Lower lobe of right lung (tissue), 2 donors: ENCODE measurements at regions not wholly inside any gene's neighbourhood (a gene's known extent, or its start where the extent isn't known, plus 50 kb on each side); places are given as distances from the start of the nearest gene placed in this dataset.

Source experiments
- ATAC-seq, 2 donors: fragments of 200-7000 bp; cut with Tn5 transposase; one replicate each; pipeline ENCODE4 v1.9.1; 2020 to 2022; ENCODE audit warnings: mild to moderate bottlenecking in 2 of 2, moderate library complexity in 2 of 2
- DNase-seq: peaks from one replicate; pipeline ENCODE4 v3.0.0-alpha.2; 2020
- H3K27ac ChIP-seq: fragments of 200-600 bp; one replicate; pipeline ENCODE4 v1.8.0; 2022
- H3K27me3 ChIP-seq: fragments of 200-600 bp; one replicate; pipeline ENCODE4 v1.8.0; 2022; ENCODE audit warnings: low read depth
- H3K36me3 ChIP-seq: fragments of 200-600 bp; one replicate; pipeline ENCODE4 v1.8.0; 2022; ENCODE audit warnings: mild to moderate bottlenecking
- H3K4me1 ChIP-seq: fragments of 200-600 bp; one replicate; pipeline ENCODE4 v1.8.0; 2022
- H3K4me3 ChIP-seq: fragments of 200-600 bp; one replicate; pipeline ENCODE4 v1.8.0; 2022; ENCODE audit warnings: mild to moderate bottlenecking
- H3K9me3 ChIP-seq: fragments of 200-600 bp; one replicate; pipeline ENCODE4 v1.8.0; 2022
- CTCF ChIP-seq: fragments of 200-600 bp; IDR thresholded peaks from one replicate; pipeline ENCODE4 v1.8.0; 2022; ENCODE audit warnings: antibody characterized with exemption, mild to moderate bottlenecking
- intact Hi-C: fragments of 100-400 bp; cut with DNase I; formaldehyde crosslinking; loops from one replicate; pipeline ENCODE4 v1.11.0; 2022
- donor health status: DM: no; HTN: yes; CAD: no; lungs with severe emphysema.

- Histone ChIP-seq H3K27ac (no peak overlapping the region), H3K4me3 (no peak overlapping the region), H3K4me1 (no peaks in the 10 kb centered on the region), H3K9me3 (no peaks in the 10 kb centered on the region), H3K27me3 (no peaks in the 10 kb centered on the region), H3K36me3 (no peaks in the 10 kb centered on the region)
- TF ChIP-seq CTCF: no peak
- intact Hi-C loops: no loop called here
- DNase-seq: no peak
- ATAC-seq: no peak
Observed at GRCh38 chr5:165858118-165858517, 2352.7 kb downstream of the MAT2B start.

- ATAC-seq (no peak), DNase-seq (no peak)
- H3K9me3 ChIP-seq: no peaks in the 10 kb centered on the region
- no peak for TF ChIP-seq CTCF
- H3K27ac ChIP-seq: no peak overlapping the region
- no peaks in the 10 kb centered on the region for H3K27me3 ChIP-seq
- no peaks in the 10 kb centered on the region for H3K36me3 ChIP-seq
- intact Hi-C loops: no loop called here
- no peak overlapping the region for H3K4me3 ChIP-seq
- H3K4me1 ChIP-seq: no peaks in the 10 kb centered on the region
Observed at GRCh38 chr5:165859251-165859650, 2353.8 kb downstream of the MAT2B start.

- Histone ChIP-seq H3K4me1 (no peaks in the 10 kb centered on the region), H3K36me3 (no peaks in the 10 kb centered on the region), H3K27me3 (no peaks in the 10 kb centered on the region), H3K4me3 (no peak overlapping the region), H3K27ac (no peak overlapping the region), H3K9me3 (no peaks in the 10 kb centered on the region)
- no peak for DNase-seq
- intact Hi-C loops: no loop called here
- ATAC-seq: no peak
- no peak for TF ChIP-seq CTCF
Observed at GRCh38 chr5:165863239-165863638, 2357.8 kb downstream of the MAT2B start.

- TF ChIP-seq CTCF: no peak
- ATAC-seq (no peak), DNase-seq (no peak)
- Histone ChIP-seq H3K9me3 (no peaks in the 10 kb centered on the region), H3K27ac (no peak overlapping the region), H3K36me3 (no peaks in the 10 kb centered on the region), H3K27me3 (no peaks in the 10 kb centered on the region), H3K4me3 (no peak overlapping the region), H3K4me1 (no peaks in the 10 kb centered on the region)
- intact Hi-C loops: no loop called here
Observed at GRCh38 chr5:165871291-165871690, 2365.9 kb downstream of the MAT2B start.

GRCh38 chr5:165874851-165875250 lies 2369.4 kb downstream of the MAT2B start:
- TF ChIP-seq CTCF: no peak
- H3K36me3 ChIP-seq: no peaks in the 10 kb centered on the region
- no peaks in the 10 kb centered on the region for H3K27me3 ChIP-seq
- intact Hi-C loops: no loop called here
- DNase-seq (no peak), ATAC-seq (no peak)
- no peaks in the 10 kb centered on the region for H3K4me1 ChIP-seq
- no peak overlapping the region for H3K27ac ChIP-seq
- no peak overlapping the region for H3K4me3 ChIP-seq
- H3K9me3 ChIP-seq: no peaks in the 10 kb centered on the region

GRCh38 chr5:165876538-165876937 lies 2371.1 kb downstream of the MAT2B start:
- no peak for TF ChIP-seq CTCF
- ATAC-seq: no peak
- Histone ChIP-seq H3K9me3 (no peaks in the 10 kb centered on the region), H3K4me1 (no peaks in the 10 kb centered on the region), H3K27me3 (no peaks in the 10 kb centered on the region), H3K27ac (no peak overlapping the region), H3K4me3 (no peak overlapping the region), H3K36me3 (no peaks in the 10 kb centered on the region)
- intact Hi-C loops: no loop called here
- DNase-seq: no peak
